ENCODE measurements at regions not wholly inside any gene's neighbourhood (a gene's known extent, or its start where the extent isn't known, plus 50 kb on each side); places are given as distances from the start of the nearest gene placed in this dataset.

- intact Hi-C loops (cut with micrococcal nuclease; ENCODE audit: unreplicated experiment) (no loop called here), in situ Hi-C loops (cut with HindIII; ENCODE audit: low pct_unique_long_range_greater_than_20kb, low sequenced_read_pairs) (no loop called here)
- no TSS peak for BruUV-seq (replicated peaks)
- Histone ChIP-seq H3K27ac (ENCODE audit: low read length) (no peak overlapping the region), H3K9me3 (ENCODE audit: control insufficient read depth, insufficient read depth, low read depth, low read length) (no peaks in the 10 kb centered on the region), H3K4me3 (ENCODE audit: low read depth in 2 of 2, low read length in 2 of 2) (no peak overlapping the region), H3K36me3 (ENCODE audit: control insufficient read depth, insufficient read depth, low read length) (no peaks in the 10 kb centered on the region), H3K4me1 (ENCODE audit: control insufficient read depth, insufficient read depth, low read length) (no peaks in the 10 kb centered on the region), H3K27me3 (ENCODE audit: control insufficient read depth, insufficient read depth, low read length) (no peaks in the 10 kb centered on the region)
- ChIA-PET POLR2A (no interaction called here), CTCF (no interaction called here)
- no peak for ATAC-seq
- no peak for TF ChIP-seq CTCF (IDR thresholded peaks at IDR 0.05)
- no peak for DNase-seq (ENCODE audit: low read depth, low spot score)
These were observed 528.8 kb upstream of the PCDH9 start for GRCh38 chr13:67758975-67759374.

DNA sequence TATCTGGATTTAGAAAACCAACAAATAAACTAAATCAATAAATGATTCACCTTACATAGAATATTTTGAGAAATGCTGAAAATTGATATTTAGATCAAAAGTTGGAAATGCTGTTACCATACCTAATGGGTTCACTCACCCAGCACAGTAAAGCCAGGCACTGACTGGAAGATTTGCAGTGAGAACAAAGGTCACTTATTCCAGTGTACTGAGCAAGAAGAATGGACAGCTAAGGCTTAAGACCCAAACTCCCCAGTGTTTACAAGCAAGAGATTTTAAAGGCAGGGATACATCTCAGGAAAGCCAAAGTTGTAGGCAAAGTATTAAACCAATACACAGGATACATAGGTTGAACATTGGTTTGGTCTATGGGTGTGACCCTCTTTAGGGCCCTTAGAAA, 523.9 kb upstream of the PCDH9 start:
- Histone ChIP-seq H3K27me3 (ENCODE audit: control insufficient read depth, insufficient read depth, low read length) (no peaks in the 10 kb centered on the region), H3K27ac (ENCODE audit: low read length) (no peak overlapping the region), H3K4me1 (ENCODE audit: control insufficient read depth, insufficient read depth, low read length) (no peaks in the 10 kb centered on the region), H3K9me3 (ENCODE audit: control insufficient read depth, insufficient read depth, low read depth, low read length) (no peaks in the 10 kb centered on the region), H3K4me3 (ENCODE audit: low read depth in 2 of 2, low read length in 2 of 2) (no peak overlapping the region), H3K36me3 (ENCODE audit: control insufficient read depth, insufficient read depth, low read length) (no peaks in the 10 kb centered on the region)
- in situ Hi-C loops (cut with HindIII; ENCODE audit: low pct_unique_long_range_greater_than_20kb, low sequenced_read_pairs), result no loop called here
- CTCF ChIA-PET, result interaction anchor here (0.6 kb wide), 1 partner anchor 1182 kb away, joined by 12 read pairs; no protein-coding TSS in a partner anchor
- intact Hi-C loops (cut with micrococcal nuclease; ENCODE audit: unreplicated experiment), result no loop called here
- ATAC-seq (no peak), DNase-seq (ENCODE audit: low read depth, low spot score) (no peak)
- no TSS peak for BruUV-seq (replicated peaks)
- no peak for TF ChIP-seq POLR2AphosphoS5 (IDR thresholded peaks at IDR 0.05; ENCODE audit: low read depth, low read length)
- no peak for TF ChIP-seq TCF7L2 (IDR thresholded peaks at IDR 0.05; ENCODE audit: low read depth, low read length)
- TF ChIP-seq REST (IDR thresholded peaks at IDR 0.05; ENCODE audit: insufficient read depth in 1 of 2, low read depth in 2 of 2, low read length in 1 of 2), result no peak
- no peak for TF ChIP-seq CTCF (IDR thresholded peaks at IDR 0.05)
- TF ChIP-seq SIN3A (IDR thresholded peaks at IDR 0.05; ENCODE audit: borderline replicate concordance, insufficient read depth, low read depth, low read length), result no peak
- POLR2A ChIA-PET, result no interaction called here

DNA sequence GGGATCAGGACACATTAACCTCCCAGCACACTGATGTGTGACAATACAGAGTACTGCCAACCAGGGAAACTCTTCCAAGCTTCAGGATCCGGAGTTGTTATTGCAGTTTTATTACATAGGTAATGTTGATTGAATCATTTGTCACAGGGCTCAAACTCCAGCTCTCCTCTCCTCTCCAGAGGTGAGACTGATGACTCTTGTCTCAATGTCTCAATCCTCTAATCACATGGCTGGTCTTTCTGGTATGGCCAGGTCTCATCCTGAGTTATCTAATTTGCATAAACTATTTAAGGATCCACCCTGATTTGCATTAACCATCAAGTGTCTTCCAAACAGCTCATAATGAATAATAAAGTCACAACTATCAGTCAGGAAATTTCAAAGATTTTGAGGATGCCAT, 522.6 kb upstream of the PCDH9 start:
- no peak for TF ChIP-seq CTCF (IDR thresholded peaks at IDR 0.05)
- no peak for TF ChIP-seq SIN3A (IDR thresholded peaks at IDR 0.05; ENCODE audit: borderline replicate concordance, insufficient read depth, low read depth, low read length)
- no peak for TF ChIP-seq TCF7L2 (IDR thresholded peaks at IDR 0.05; ENCODE audit: low read depth, low read length)
- no peak for TF ChIP-seq REST (IDR thresholded peaks at IDR 0.05; ENCODE audit: insufficient read depth in 1 of 2, low read depth in 2 of 2, low read length in 1 of 2)
- no peak for TF ChIP-seq POLR2AphosphoS5 (IDR thresholded peaks at IDR 0.05; ENCODE audit: low read depth, low read length)
- no peaks in the 10 kb centered on the region for H3K9me3 ChIP-seq (ENCODE audit: control insufficient read depth, insufficient read depth, low read depth, low read length)
- DNase-seq (ENCODE audit: low read depth, low spot score) (no peak), ATAC-seq (no peak)
- BruUV-seq (replicated peaks), result no TSS peak
- in situ Hi-C loops (cut with HindIII; ENCODE audit: low pct_unique_long_range_greater_than_20kb, low sequenced_read_pairs), result no loop called here
- no peaks in the 10 kb centered on the region for H3K4me1 ChIP-seq (ENCODE audit: control insufficient read depth, insufficient read depth, low read length)
- H3K4me3 ChIP-seq (ENCODE audit: low read depth in 2 of 2, low read length in 2 of 2), result no peak overlapping the region
- H3K27ac ChIP-seq (ENCODE audit: low read length), result no peak overlapping the region
- no peaks in the 10 kb centered on the region for H3K27me3 ChIP-seq (ENCODE audit: control insufficient read depth, insufficient read depth, low read length)
- POLR2A ChIA-PET, result no interaction called here
- CTCF ChIA-PET, result no interaction called here
- intact Hi-C loops (cut with micrococcal nuclease; ENCODE audit: unreplicated experiment), result no loop called here
- no peaks in the 10 kb centered on the region for H3K36me3 ChIP-seq (ENCODE audit: control insufficient read depth, insufficient read depth, low read length)
